Glomerular endothelial cell (primary cell): ENCODE measurements at regions not wholly inside any gene's neighbourhood (a gene's known extent, or its start where the extent isn't known, plus 50 kb on each side); places are given as distances from the start of the nearest gene placed in this dataset.

Experiments
- DNase-seq: peaks from one replicate; pipeline ENCODE4 v3.0.0-alpha.2; 2011; ENCODE audit warnings: low read depth, low spot score; ENCODE audit errors: extremely low read depth

GRCh38 chr22:49365910-49366309 is 461.8 kb downstream of the BRD1 start:
- DNase-seq = no peak

GRCh38 chr22:49365191-49365837 is 462.4 kb downstream of the BRD1 start:
- DNase-seq = no peak

- DNase-seq = no peak
These were observed 463.3 kb downstream of the BRD1 start for GRCh38 chr22:49364398-49364797.

DNA sequence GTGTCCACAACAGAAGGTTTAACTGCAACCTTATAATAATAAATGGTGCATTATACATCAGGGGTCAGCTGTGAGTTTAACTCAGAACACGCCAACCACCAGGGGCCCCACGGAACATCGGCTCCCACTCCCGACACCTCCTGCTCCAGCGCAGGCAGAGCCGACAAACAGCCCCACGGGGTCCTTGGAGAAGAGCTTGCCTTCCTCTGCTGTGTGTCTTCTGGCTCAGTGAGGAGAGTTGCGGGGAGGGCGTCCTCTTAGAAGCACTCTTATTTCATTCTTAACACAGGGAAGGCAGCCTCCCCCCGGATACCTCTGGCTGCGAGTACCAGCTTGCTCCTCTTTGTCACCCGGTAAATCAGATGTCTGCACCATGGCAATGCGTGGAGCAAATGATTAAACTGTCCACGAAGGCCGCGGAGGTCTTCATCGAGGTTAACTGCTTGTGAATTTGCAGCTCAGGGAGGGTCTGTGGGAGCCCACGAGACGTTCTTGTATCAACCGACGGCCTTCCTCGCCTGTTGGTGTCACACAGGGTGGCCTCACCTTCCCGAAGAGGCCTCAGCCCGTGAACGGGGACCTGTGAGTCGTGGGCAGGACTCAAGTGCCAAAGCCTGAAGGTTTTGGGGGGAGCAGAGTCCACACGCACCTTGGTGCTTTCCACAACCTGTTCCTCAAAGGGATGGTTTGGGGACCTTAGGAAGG is 464.0 kb downstream of the BRD1 start:
- no peak for DNase-seq

GRCh38 chr22:49362211-49362839 is 465.3 kb downstream of the BRD1 start:
- no peak for DNase-seq

GRCh38 chr22:49361164-49361563 is 466.5 kb downstream of the BRD1 start:
- DNase-seq = no peak

DNA sequence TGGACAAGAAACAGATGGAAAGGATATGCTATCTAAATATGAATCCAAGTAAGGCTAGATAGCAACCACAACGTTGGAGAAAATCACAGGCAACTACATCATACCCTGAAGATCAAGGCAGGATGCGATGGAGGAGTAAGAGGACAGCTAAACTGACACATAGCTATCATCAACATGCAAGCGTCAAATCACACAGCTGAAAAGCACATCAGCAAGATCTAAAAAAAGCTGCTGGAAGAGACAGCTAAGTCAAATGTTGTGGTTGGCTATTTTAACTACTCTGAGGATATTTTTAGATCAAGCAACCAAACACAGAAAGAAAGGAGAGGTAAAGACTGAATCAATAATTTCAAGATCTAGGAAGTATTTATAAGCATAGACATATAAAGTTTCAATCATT is 466.9 kb downstream of the BRD1 start:
- DNase-seq = no peak

- no peak for DNase-seq
These were observed 468.6 kb downstream of the BRD1 start for GRCh38 chr22:49359076-49359475.

- no peak for DNase-seq
These were observed 469.8 kb downstream of the BRD1 start for GRCh38 chr22:49357661-49358440.

- DNase-seq = no peak
These were observed 471.2 kb downstream of the BRD1 start for GRCh38 chr22:49356428-49356827.

DNA sequence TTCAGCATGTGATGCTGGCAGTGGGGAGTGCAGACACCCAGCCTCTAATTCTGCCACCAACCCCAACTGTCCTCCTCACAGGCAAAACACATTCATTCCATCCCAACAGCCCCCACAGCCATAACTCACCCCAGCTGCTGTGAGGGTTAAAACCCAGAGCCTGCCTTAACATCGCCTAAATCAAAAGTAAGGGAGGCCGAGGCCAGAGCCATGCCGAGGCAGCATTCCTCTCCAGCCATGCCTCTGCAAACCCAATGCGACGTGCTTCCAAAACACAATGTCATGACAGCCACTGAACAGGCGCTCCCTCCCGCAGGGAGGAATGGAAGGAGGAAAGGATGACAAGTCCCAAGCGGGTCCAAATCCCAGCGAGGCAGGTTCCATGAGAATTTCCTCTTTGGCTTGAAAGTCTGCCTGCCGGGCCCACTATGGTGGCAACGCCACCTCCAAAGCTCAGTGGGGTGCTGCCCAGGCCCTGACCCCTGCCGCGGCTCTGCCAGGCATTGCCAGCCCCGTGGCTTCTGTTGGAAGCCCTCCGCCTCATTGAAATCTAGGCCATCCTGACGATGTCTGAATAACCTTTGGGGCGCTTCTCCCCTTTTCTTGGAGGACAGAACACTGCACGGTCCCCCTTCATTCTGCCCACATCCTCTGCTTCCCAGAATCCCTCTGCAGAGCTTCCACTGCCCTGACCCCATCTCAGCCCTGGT is 472.3 kb downstream of the BRD1 start:
- no peak for DNase-seq

DNA sequence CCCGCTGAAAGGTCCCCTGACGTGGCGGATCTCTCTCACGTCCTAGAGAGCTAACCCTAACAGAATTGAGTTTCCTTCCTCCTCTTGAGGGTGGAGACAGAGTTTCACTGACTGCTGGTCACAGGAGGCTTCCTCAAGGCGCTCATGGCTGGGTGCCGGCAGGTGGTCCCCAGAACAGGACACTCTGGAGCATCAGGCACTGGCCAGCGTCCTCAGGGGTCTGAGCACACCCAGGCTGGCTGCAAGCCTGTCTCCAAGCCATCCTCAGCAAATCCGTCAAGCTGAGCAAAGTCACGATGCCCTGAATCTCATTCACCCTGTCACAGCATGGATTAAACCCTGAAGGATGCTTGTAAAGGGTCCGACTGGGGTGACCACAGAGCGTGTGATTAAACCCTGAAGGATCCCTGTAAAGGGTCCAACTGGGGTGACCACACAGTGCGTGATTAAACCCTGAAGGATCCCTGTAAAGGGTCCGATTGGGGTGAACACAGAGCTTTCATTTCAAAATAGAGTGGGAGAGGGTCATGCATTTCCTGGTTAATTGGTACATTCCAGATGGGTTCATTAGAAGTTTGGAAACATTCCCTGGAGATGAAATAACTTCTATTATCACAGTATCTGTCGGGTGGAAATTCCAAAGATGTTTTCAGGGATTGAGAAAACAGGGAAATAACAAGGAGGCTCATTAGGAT is 473.0 kb downstream of the BRD1 start:
- DNase-seq = no peak

DNA sequence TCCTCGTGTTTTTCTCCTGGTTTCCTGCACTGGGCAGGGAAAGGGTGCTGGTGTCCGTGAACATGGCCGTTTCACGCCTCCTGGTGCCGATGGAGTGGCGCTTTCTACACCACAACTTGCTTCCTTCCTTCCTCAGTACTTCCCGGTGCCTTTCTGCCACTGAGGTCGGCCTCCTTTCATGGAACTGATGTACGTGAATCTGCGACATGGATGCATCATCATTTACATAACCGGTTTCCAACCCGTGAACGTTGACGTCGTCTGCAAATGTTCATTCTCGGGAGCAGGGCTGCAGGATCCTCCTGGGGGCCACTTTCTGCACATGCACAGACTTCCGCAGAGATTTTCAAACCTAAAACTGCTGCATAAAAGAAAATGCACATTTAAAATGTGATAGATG is 474.4 kb downstream of the BRD1 start:
- no peak for DNase-seq

DNA sequence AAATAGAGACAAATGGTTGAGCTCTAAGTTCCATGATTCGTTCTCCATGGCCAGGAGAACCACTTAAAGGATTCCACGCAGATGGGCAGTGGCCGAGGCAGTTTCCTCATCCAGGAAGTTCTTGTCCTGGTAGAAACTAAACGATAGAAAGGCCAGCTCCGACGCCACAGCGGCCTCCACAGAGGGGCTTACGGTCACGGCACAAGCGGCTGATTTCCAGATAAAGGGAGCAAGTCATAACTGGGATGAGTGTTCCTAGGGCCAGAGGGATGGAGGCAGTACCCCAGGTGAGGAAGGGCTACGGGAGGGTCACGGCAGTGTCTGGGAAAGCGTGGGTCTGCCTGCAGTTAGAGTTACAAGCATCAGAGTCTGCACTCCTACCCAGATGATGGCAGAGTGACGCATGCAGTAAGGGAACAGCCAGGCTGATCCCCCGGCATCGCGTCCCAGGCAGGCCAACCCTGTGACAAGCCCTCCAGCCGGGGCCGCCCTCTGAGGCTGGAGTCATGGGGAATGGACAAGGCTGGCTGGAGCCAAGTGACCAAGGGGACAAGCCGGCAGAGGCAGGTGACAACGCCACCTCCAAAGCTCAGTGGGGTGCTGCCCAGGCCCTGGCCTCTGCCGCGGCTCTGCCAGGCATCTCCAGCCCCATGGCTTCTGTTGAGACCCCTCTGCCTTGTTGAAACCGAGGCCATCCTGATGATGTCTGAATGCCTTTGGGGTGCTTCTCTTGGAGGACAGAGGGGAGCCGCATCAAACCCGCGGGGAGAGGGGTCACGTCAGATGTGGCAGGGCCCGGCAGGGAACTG is 475.1 kb downstream of the BRD1 start:
- DNase-seq = no peak

- no peak for DNase-seq
These were observed 475.9 kb downstream of the BRD1 start for GRCh38 chr22:49351761-49352227.

DNA sequence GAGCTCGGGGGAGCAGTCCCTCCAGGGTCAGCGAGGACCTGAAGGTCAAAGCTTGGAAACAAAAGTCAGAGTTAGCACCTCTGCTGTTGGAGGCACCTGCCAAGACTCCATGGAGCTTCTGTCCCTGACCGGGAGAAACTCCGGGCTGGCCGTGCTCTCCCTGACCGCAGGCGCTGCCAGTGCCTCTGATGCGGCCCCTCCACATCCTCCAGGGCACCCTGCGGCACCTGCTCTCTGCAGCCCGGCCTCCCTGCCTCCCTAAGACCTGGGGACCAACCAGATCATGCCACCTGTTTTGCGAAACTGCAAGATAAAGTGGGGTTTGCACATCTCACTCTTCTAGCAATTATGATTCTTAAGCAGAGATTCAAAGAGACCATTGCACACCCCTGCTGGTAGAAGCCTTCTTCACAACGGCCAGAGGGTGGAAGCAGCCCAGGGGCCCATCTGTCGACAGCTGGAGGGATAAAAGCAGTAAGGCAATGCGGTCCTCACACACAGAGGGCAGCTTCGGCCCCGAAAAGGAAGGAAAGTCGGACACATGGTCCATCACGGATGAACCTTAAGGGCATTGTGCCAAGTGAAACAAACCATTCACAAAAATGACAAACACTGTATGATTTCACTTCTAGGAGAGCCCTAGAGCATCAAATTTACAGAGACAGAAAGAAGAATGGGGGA is 477.1 kb downstream of the BRD1 start:
- DNase-seq = no peak

GRCh38 chr22:49349841-49350381 is 477.8 kb downstream of the BRD1 start:
- no peak for DNase-seq

GRCh38 chr22:49349181-49349835 is 478.4 kb downstream of the BRD1 start:
- DNase-seq = no peak
